ENCODE measurements at regions not wholly inside any gene's neighbourhood (a gene's known extent, or its start where the extent isn't known, plus 50 kb on each side); places are given as distances from the start of the nearest gene placed in this dataset.

- Mint-ChIP-seq H3K36me3 (no peaks in the 10 kb centered on the region), H3K4me1 (no peaks in the 10 kb centered on the region), H3K27me3 (no peaks in the 10 kb centered on the region), H3K27ac (no peak overlapping the region), H3K4me3 (no peak overlapping the region), H3K9me3 (peaks cover 4% of the 10 kb centered on the region)
- no peak for DNase-seq
- CTCF ChIA-PET = no interaction called here
These were observed 825.9 kb downstream of the SLC16A7 start for GRCh38 chr12:60421741-60422140.

- Mint-ChIP-seq H3K4me1 (no peaks in the 10 kb centered on the region), H3K9me3 (peaks cover 5% of the 10 kb centered on the region), H3K27ac (no peak overlapping the region), H3K4me3 (no peak overlapping the region), H3K36me3 (no peaks in the 10 kb centered on the region), H3K27me3 (no peaks in the 10 kb centered on the region)
- CTCF ChIA-PET = no interaction called here
- DNase-seq = no peak
These were observed 841.5 kb downstream of the SLC16A7 start for GRCh38 chr12:60437297-60437696.

- Mint-ChIP-seq H3K4me1 (no peaks in the 10 kb centered on the region), H3K36me3 (no peaks in the 10 kb centered on the region), H3K4me3 (no peak overlapping the region), H3K27ac (no peak overlapping the region), H3K27me3 (no peaks in the 10 kb centered on the region), H3K9me3 (peaks cover 12% of the 10 kb centered on the region)
- no peak for DNase-seq
- CTCF ChIA-PET = no interaction called here
These were observed 845.7 kb downstream of the SLC16A7 start for GRCh38 chr12:60441577-60441976.

GRCh38 chr12:60451457-60451856 is 855.6 kb downstream of the SLC16A7 start:
- H3K36me3 Mint-ChIP-seq = no peaks in the 10 kb centered on the region
- H3K9me3 Mint-ChIP-seq = no peaks in the 10 kb centered on the region
- CTCF ChIA-PET = no interaction called here

GRCh38 chr12:60465060-60465459 is 869.2 kb downstream of the SLC16A7 start:
- Mint-ChIP-seq H3K27me3 (no peaks in the 10 kb centered on the region), H3K4me1 (no peaks in the 10 kb centered on the region), H3K36me3 (no peaks in the 10 kb centered on the region), H3K9me3 (no peaks in the 10 kb centered on the region), H3K4me3 (no peak overlapping the region), H3K27ac (no peak overlapping the region)
- CTCF ChIA-PET = no interaction called here
- no peak for DNase-seq

More at GRCh38 chr12:60451457-60451856, 855.6 kb downstream of the SLC16A7 start:
- Mint-ChIP-seq H3K27me3 (no peaks in the 10 kb centered on the region), H3K27ac (no peak overlapping the region), H3K4me3 (no peak overlapping the region), H3K4me1 (no peaks in the 10 kb centered on the region)
- DNase-seq = no peak

- H3K9me3 Mint-ChIP-seq = no peaks in the 10 kb centered on the region
- H3K4me1 Mint-ChIP-seq = no peaks in the 10 kb centered on the region
- CTCF ChIA-PET = no interaction called here
- no peaks in the 10 kb centered on the region for H3K36me3 Mint-ChIP-seq
- H3K27me3 Mint-ChIP-seq = no peaks in the 10 kb centered on the region
- no peak overlapping the region for H3K4me3 Mint-ChIP-seq
- H3K27ac Mint-ChIP-seq = no peak overlapping the region
- no peak for DNase-seq
These were observed 872.7 kb downstream of the SLC16A7 start for GRCh38 chr12:60468546-60468945.

- CTCF ChIA-PET = no interaction called here
- no peak overlapping the region for H3K27ac Mint-ChIP-seq
- DNase-seq = no peak
- H3K9me3 Mint-ChIP-seq = peaks cover 2% of the 10 kb centered on the region
- no peaks in the 10 kb centered on the region for H3K36me3 Mint-ChIP-seq
- no peak overlapping the region for H3K4me3 Mint-ChIP-seq
- H3K27me3 Mint-ChIP-seq = no peaks in the 10 kb centered on the region
- H3K4me1 Mint-ChIP-seq = no peaks in the 10 kb centered on the region
These were observed 880.0 kb downstream of the SLC16A7 start for GRCh38 chr12:60475825-60476224.

- no peaks in the 10 kb centered on the region for H3K36me3 Mint-ChIP-seq
- H3K27ac Mint-ChIP-seq = no peak overlapping the region
- no peak overlapping the region for H3K4me3 Mint-ChIP-seq
- H3K9me3 Mint-ChIP-seq = no peaks in the 10 kb centered on the region
- no peak for DNase-seq
- CTCF ChIA-PET = no interaction called here
- no peaks in the 10 kb centered on the region for H3K27me3 Mint-ChIP-seq
- H3K4me1 Mint-ChIP-seq = no peaks in the 10 kb centered on the region
These were observed 891.5 kb downstream of the SLC16A7 start for GRCh38 chr12:60487284-60487683.

GRCh38 chr12:60489071-60489470 is 893.2 kb downstream of the SLC16A7 start:
- DNase-seq = no peak
- H3K36me3 Mint-ChIP-seq = no peaks in the 10 kb centered on the region
- CTCF ChIA-PET = no interaction called here
- H3K27me3 Mint-ChIP-seq = no peaks in the 10 kb centered on the region
- H3K9me3 Mint-ChIP-seq = no peaks in the 10 kb centered on the region
- H3K4me1 Mint-ChIP-seq = no peaks in the 10 kb centered on the region
- H3K4me3 Mint-ChIP-seq = no peak overlapping the region
- no peak overlapping the region for H3K27ac Mint-ChIP-seq

- H3K36me3 Mint-ChIP-seq = no peaks in the 10 kb centered on the region
- H3K27ac Mint-ChIP-seq = no peak overlapping the region
- no peaks in the 10 kb centered on the region for H3K27me3 Mint-ChIP-seq
- no peaks in the 10 kb centered on the region for H3K4me1 Mint-ChIP-seq
- no peak overlapping the region for H3K4me3 Mint-ChIP-seq
- CTCF ChIA-PET = no interaction called here
- no peak for DNase-seq
- H3K9me3 Mint-ChIP-seq = no peaks in the 10 kb centered on the region
These were observed 898.4 kb downstream of the SLC16A7 start for GRCh38 chr12:60494244-60494643.

- no peak for DNase-seq
- H3K4me3 Mint-ChIP-seq = no peak overlapping the region
- no peaks in the 10 kb centered on the region for H3K27me3 Mint-ChIP-seq
- no peaks in the 10 kb centered on the region for H3K9me3 Mint-ChIP-seq
- H3K36me3 Mint-ChIP-seq = no peaks in the 10 kb centered on the region
- H3K27ac Mint-ChIP-seq = no peak overlapping the region
- CTCF ChIA-PET = no interaction called here
- no peaks in the 10 kb centered on the region for H3K4me1 Mint-ChIP-seq
These were observed 902.8 kb downstream of the SLC16A7 start for GRCh38 chr12:60498656-60499055.

GRCh38 chr12:60501124-60501729 is 905.4 kb downstream of the SLC16A7 start:
- H3K27me3 Mint-ChIP-seq = no peaks in the 10 kb centered on the region
- CTCF ChIA-PET = no interaction called here
- no peaks in the 10 kb centered on the region for H3K9me3 Mint-ChIP-seq
- DNase-seq = no peak
- no peaks in the 10 kb centered on the region for H3K36me3 Mint-ChIP-seq
- no peak overlapping the region for H3K27ac Mint-ChIP-seq
- H3K4me3 Mint-ChIP-seq = no peak overlapping the region
- H3K4me1 Mint-ChIP-seq = no peaks in the 10 kb centered on the region

- Mint-ChIP-seq H3K36me3 (no peaks in the 10 kb centered on the region), H3K9me3 (peaks cover 4% of the 10 kb centered on the region), H3K4me1 (no peaks in the 10 kb centered on the region), H3K4me3 (no peak overlapping the region), H3K27ac (no peak overlapping the region), H3K27me3 (no peaks in the 10 kb centered on the region)
- no peak for DNase-seq
- CTCF ChIA-PET = interaction anchor here (0.6 kb wide), 1 partner anchor 133 kb away, joined by 3 read pairs; no protein-coding TSS in a partner anchor
These were observed 927.0 kb downstream of the SLC16A7 start for GRCh38 chr12:60522684-60523400.

- no peak for DNase-seq
- no peaks in the 10 kb centered on the region for H3K27me3 Mint-ChIP-seq
- no peaks in the 10 kb centered on the region for H3K36me3 Mint-ChIP-seq
- no peak overlapping the region for H3K4me3 Mint-ChIP-seq
- CTCF ChIA-PET = no interaction called here
- H3K9me3 Mint-ChIP-seq = no peaks in the 10 kb centered on the region
- H3K27ac Mint-ChIP-seq = no peak overlapping the region
- no peaks in the 10 kb centered on the region for H3K4me1 Mint-ChIP-seq
These were observed 933.4 kb downstream of the SLC16A7 start for GRCh38 chr12:60529261-60529660.

- DNase-seq = no peak
- H3K4me3 Mint-ChIP-seq = no peak overlapping the region
- no peaks in the 10 kb centered on the region for H3K36me3 Mint-ChIP-seq
- CTCF ChIA-PET = no interaction called here
- H3K9me3 Mint-ChIP-seq = no peaks in the 10 kb centered on the region
- H3K27me3 Mint-ChIP-seq = no peaks in the 10 kb centered on the region
- no peaks in the 10 kb centered on the region for H3K4me1 Mint-ChIP-seq
- no peak overlapping the region for H3K27ac Mint-ChIP-seq
These were observed 933.9 kb downstream of the SLC16A7 start for GRCh38 chr12:60529723-60530122.
